Heart left ventricle (tissue), 16 donors: ENCODE measurements at regions not wholly inside any gene's neighbourhood (a gene's known extent, or its start where the extent isn't known, plus 50 kb on each side); places are given as distances from the start of the nearest gene placed in this dataset.

Experiments
- ATAC-seq, 4 donors: fragments of 200-7000 bp; cut with Tn5 transposase; one replicate each; pipeline ENCODE4 v1.9.1; 2020 to 2022; ENCODE audit warnings: moderate library complexity in 4 of 4, mild to moderate bottlenecking in 3 of 4, moderate number of reproducible peaks in 1 of 4
- DNase-seq, 5 donors: peaks; one replicate each; pipeline ENCODE4 v3.0.0-alpha.2; 2020
- H3K27ac ChIP-seq, 12 donors: fragments of 200-600 bp; sonication (generic) in 4 of 12; one replicate each; pipeline versions ENCODE4 v1.5.0 to v1.8.0; 2016 to 2022; ENCODE audit warnings: mild to moderate bottlenecking in 2 of 12
- H3K27me3 ChIP-seq, 9 donors: fragments of 200-600 bp; sonication (generic) in 2 of 9; one replicate each; pipeline versions ENCODE4 v1.5.1 to v1.8.0; 2016 to 2022; ENCODE audit warnings: mild to moderate bottlenecking in 3 of 9
- H3K36me3 ChIP-seq, 9 donors: fragments of 200-600 bp; sonication (generic) in 2 of 9; one replicate each; pipeline versions ENCODE4 v1.5.0 to v1.8.0; 2018 to 2022; ENCODE audit warnings: mild to moderate bottlenecking in 2 of 9
- H3K4me1 ChIP-seq, 12 donors: fragments of 200-600 bp; sonication (generic) in 4 of 12; one replicate each; pipeline versions ENCODE4 v1.5.0 to v1.8.0; 2016 to 2022; ENCODE audit warnings: mild to moderate bottlenecking in 3 of 12
- H3K4me3 ChIP-seq, 12 donors: fragments of 200-600 bp; sonication (generic) in 4 of 12; one replicate each; pipeline versions ENCODE4 v1.5.0 to v1.8.0; 2017 to 2022; ENCODE audit warnings: mild to moderate bottlenecking in 9 of 12, moderate library complexity in 4 of 12
- H3K9me3 ChIP-seq, 12 donors: fragments of 200-600 bp; sonication (generic) in 4 of 12; one replicate each; pipeline versions ENCODE4 v1.5.0 to v1.8.0; 2016 to 2022; ENCODE audit warnings: mild to moderate bottlenecking in 1 of 12
- CTCF ChIP-seq, 12 donors: fragments of 200-600 bp; sonication (generic) in 4 of 12; IDR thresholded peaks; one replicate each; pipeline versions ENCODE4 v1.5.0 to v1.8.0; 2018 to 2022; ENCODE audit warnings: antibody characterized with exemption in 12 of 12, mild to moderate bottlenecking in 5 of 12
- POLR2A ChIP-seq, 2 donors: fragments of 450-650 bp; IDR thresholded peaks; one replicate each; pipeline ENCODE4 v1.6.1; 2017; ENCODE audit warnings: antibody characterized with exemption in 2 of 2, mild to moderate bottlenecking in 2 of 2, moderate library complexity in 2 of 2
- WGBS, 4 donors: extraction: QIAGEN DNeasy Blood & Tissue Kit in 2 of 4; methylation state at CpG; one replicate each; pipeline versions ENCODE4 v1.1.5 to v1.1.7; 2013 to 2018; 5-methylcytosine and 5-hydroxymethylcytosine counted together
- intact Hi-C, 10 donors: fragments of 100-400 bp; cut with DNase I; formaldehyde crosslinking; loops; one replicate each; pipeline versions ENCODE4 v1.11.1 to v1.14.2; 2022
- donor health status: ischemic (EF 13 %, LVEDD 7.1; RV severe dilation, severe dysfunction).
- donor health status: healthy with polysubstance abuse.
- donor health status: DM: no; HTN: yes; CAD: no.
- donor health status: DM: no; HTN: no; CAD: no.
- donor health status: ischemic (EF 25% LVEDD 6.9; RV normal size, moderate dysfunction).
- donor health status: ischemic (EF 25% LVEDD 5.7; RV mildly dilated, moderate dysfunction).
- donor health status: healthy.
- donor health status: DM: yes; HTN: yes; CAD: no.
- donor health status: ischemic (EF 35%, LVEDD 5.7; RV mildly dilated, moderate dysfunction).
- donor health status: nonischemic (EF 11% LVEDD 7.7; RV severe dilation, severe dysfunction).
- donor health status: DM: yes; HTN: yes; CAD: no.
- donor health status: PGD.
- donor health status: ischemic (EF 29% LVEDD 5.4; RV normal size, mild dysfunction).
- donor health status: nonischemic (EF 23%, LVEDD 6.1; RV moderate dilation, normal function).

- H3K4me1 ChIP-seq = peaks cover 0 to 53% (median 10%) of the 10 kb centered on the region in 12 donors
- intact Hi-C loops = no loop called here
- H3K36me3 ChIP-seq = no peaks in the 10 kb centered on the region
- H3K4me3 ChIP-seq = no peak overlapping the region
- 71 to 93% (median 84%) methylated on average over 2 of the region's 2 CpGs for WGBS, 4 donors
- no peak for TF ChIP-seq CTCF (IDR thresholded peaks at IDR 0.05)
- TF ChIP-seq POLR2A (IDR thresholded peaks at IDR 0.05) = no peak
- ATAC-seq (no peak), DNase-seq (no peak)
- H3K27ac ChIP-seq = peak overlapping the region in 3 of 12 donors; percentile 4 to 43 (median 9)
- H3K9me3 ChIP-seq = peaks cover 0 to 8% (median 0%) of the 10 kb centered on the region in 12 donors
- no peaks in the 10 kb centered on the region for H3K27me3 ChIP-seq
Measured at GRCh38 chr2:217396165-217396564, 536.3 kb upstream of the TNP1 start.

GRCh38 chr2:217394510-217395351, 534.9 kb upstream of the TNP1 start:
- Histone ChIP-seq H3K36me3 (no peaks in the 10 kb centered on the region), H3K27me3 (no peaks in the 10 kb centered on the region), H3K4me1 (peaks cover 0 to 53% (median 10%) of the 10 kb centered on the region in 12 donors), H3K4me3 (no peak overlapping the region), H3K9me3 (peaks cover 0 to 21% (median 0%) of the 10 kb centered on the region in 12 donors), H3K27ac (peak overlapping the region in 4 of 12 donors; percentile 51 to 79 (median 71))
- intact Hi-C loops = no loop called here
- 91 to 94% (median 92%) methylated on average over 8 of the region's 8 CpGs for WGBS, 4 donors
- no peak for TF ChIP-seq CTCF (IDR thresholded peaks at IDR 0.05)
- no peak for TF ChIP-seq POLR2A (IDR thresholded peaks at IDR 0.05)
- ATAC-seq (no peak), DNase-seq (no peak)

- no peaks in the 10 kb centered on the region for H3K27me3 ChIP-seq
- H3K4me3 ChIP-seq = no peak overlapping the region
- ATAC-seq (peak; percentile 90 to 98 (median 96)), DNase-seq (peak; percentile 69 to 79 (median 73))
- peaks cover 0 to 44% (median 8%) of the 10 kb centered on the region in 12 donors for H3K4me1 ChIP-seq
- no peaks in the 10 kb centered on the region for H3K36me3 ChIP-seq
- no peak for TF ChIP-seq CTCF (IDR thresholded peaks at IDR 0.05)
- TF ChIP-seq POLR2A (IDR thresholded peaks at IDR 0.05) = no peak
- H3K9me3 ChIP-seq = peaks cover 0 to 21% (median 0%) of the 10 kb centered on the region in 12 donors
- H3K27ac ChIP-seq = peak overlapping the region in 9 of 12 donors; percentile 21 to 83 (median 68)
- intact Hi-C loops = no loop called here
- WGBS, 4 donors = 12 to 33% (median 30%) methylated on average over 4 of the region's 4 CpGs
Measured at GRCh38 chr2:217393585-217394032, 533.7 kb upstream of the TNP1 start.

- H3K9me3 ChIP-seq = peaks cover 0 to 21% (median 0%) of the 10 kb centered on the region in 12 donors
- H3K36me3 ChIP-seq = no peaks in the 10 kb centered on the region
Measured at GRCh38 chr2:217392930-217393584, 533.2 kb upstream of the TNP1 start.

More at GRCh38 chr2:217392930-217393584, 533.2 kb upstream of the TNP1 start:
- intact Hi-C loops = no loop called here
- DNase-seq = no peak
- H3K27me3 ChIP-seq = no peaks in the 10 kb centered on the region
- H3K4me1 ChIP-seq = peaks cover 0 to 45% (median 8%) of the 10 kb centered on the region in 12 donors
- ATAC-seq = peak; percentile 29 to 63 (median 55)
- no peak for TF ChIP-seq POLR2A (IDR thresholded peaks at IDR 0.05)
- peak in 1 of 12 donors; percentile 11 for TF ChIP-seq CTCF (IDR thresholded peaks at IDR 0.05)
- H3K4me3 ChIP-seq = no peak overlapping the region
- peak overlapping the region in 10 of 12 donors; percentile 7 to 83 (median 66) for H3K27ac ChIP-seq
- WGBS, 4 donors = 38 to 49% (median 42%) methylated on average over 5 of the region's 5 CpGs
